ENCODE measurements at regions not wholly inside any gene's neighbourhood (a gene's known extent, or its start where the extent isn't known, plus 50 kb on each side); places are given as distances from the start of the nearest gene placed in this dataset.

- Histone ChIP-seq H3K4me1 (no peaks in the 10 kb centered on the region), H3K27me3 (no peaks in the 10 kb centered on the region), H3K4me3 (no peak overlapping the region), H3K27ac (no peak overlapping the region), H3K9me3 (no peaks in the 10 kb centered on the region), H3K36me3 (no peaks in the 10 kb centered on the region)
- TF ChIP-seq POLR2A (IDR thresholded peaks at IDR 0.05) (no peak), CTCF (IDR thresholded peaks at IDR 0.05) (no peak)
- intact Hi-C loops (cut with DNase I; ENCODE audit: low total_unique reads), result no loop called here
- DNase-seq, result no peak
Measured at GRCh38 chr7:119919986-119920385, 353.0 kb upstream of the KCND2 start.

- Histone ChIP-seq H3K36me3 (no peaks in the 10 kb centered on the region), H3K4me1 (no peaks in the 10 kb centered on the region), H3K9me3 (no peaks in the 10 kb centered on the region), H3K4me3 (no peak overlapping the region), H3K27ac (no peak overlapping the region), H3K27me3 (no peaks in the 10 kb centered on the region)
- intact Hi-C loops (cut with DNase I; ENCODE audit: low total_unique reads), result no loop called here
- DNase-seq, result no peak
- no peak for TF ChIP-seq CTCF (IDR thresholded peaks at IDR 0.05)
- no peak for TF ChIP-seq POLR2A (IDR thresholded peaks at IDR 0.05)
Measured at GRCh38 chr7:119925581-119926289, 347.2 kb upstream of the KCND2 start.

GRCh38 chr7:119929891-119930290 lies 343.1 kb upstream of the KCND2 start:
- H3K4me3 ChIP-seq, result no peak overlapping the region
- H3K27ac ChIP-seq, result no peak overlapping the region
- no peak for DNase-seq
- no peaks in the 10 kb centered on the region for H3K4me1 ChIP-seq
- TF ChIP-seq POLR2A (IDR thresholded peaks at IDR 0.05) (no peak), CTCF (IDR thresholded peaks at IDR 0.05) (no peak)
- H3K36me3 ChIP-seq, result no peaks in the 10 kb centered on the region
- no peaks in the 10 kb centered on the region for H3K9me3 ChIP-seq
- intact Hi-C loops (cut with DNase I; ENCODE audit: low total_unique reads), result no loop called here
- H3K27me3 ChIP-seq, result no peaks in the 10 kb centered on the region

- Histone ChIP-seq H3K4me3 (no peak overlapping the region), H3K27me3 (no peaks in the 10 kb centered on the region), H3K4me1 (no peaks in the 10 kb centered on the region), H3K36me3 (no peaks in the 10 kb centered on the region), H3K27ac (no peak overlapping the region), H3K9me3 (no peaks in the 10 kb centered on the region)
- TF ChIP-seq POLR2A (IDR thresholded peaks at IDR 0.05) (no peak), CTCF (IDR thresholded peaks at IDR 0.05) (no peak)
- intact Hi-C loops (cut with DNase I; ENCODE audit: low total_unique reads), result no loop called here
- no peak for DNase-seq
Measured at GRCh38 chr7:119931230-119931824, 341.6 kb upstream of the KCND2 start.

- Histone ChIP-seq H3K4me3 (no peak overlapping the region), H3K4me1 (no peaks in the 10 kb centered on the region), H3K9me3 (no peaks in the 10 kb centered on the region), H3K27ac (no peak overlapping the region), H3K27me3 (no peaks in the 10 kb centered on the region), H3K36me3 (no peaks in the 10 kb centered on the region)
- TF ChIP-seq CTCF (IDR thresholded peaks at IDR 0.05) (peak; percentile 42 to 59 (median 48)), POLR2A (IDR thresholded peaks at IDR 0.05) (no peak)
- DNase-seq, result no peak
- intact Hi-C loops (cut with DNase I; ENCODE audit: low total_unique reads), result loop anchor here (5.0 kb wide), 1 partner anchor 337 kb away; the partner anchor contains the start of gene KCND2
Measured at GRCh38 chr7:119935418-119936025, 337.5 kb upstream of the KCND2 start.
